AG04450 (cell line): ENCODE measurements at regions not wholly inside any gene's neighbourhood (a gene's known extent, or its start where the extent isn't known, plus 50 kb on each side); places are given as distances from the start of the nearest gene placed in this dataset.
"Not testable (repeated sequence)": the region's sequence is repeated elsewhere in the genome, so short reads cannot be mapped to it uniquely, and the experiment has no call there.

Experiments used
- CTCF ChIA-PET: fragments of 300-600, 350-600 bp; formaldehyde crosslinking; extraction: SDS; loops from one replicate; lab custom pipeline; 2022; ENCODE audit warnings: antibody characterized with exemption, inconsistent platforms; lab: Charles Lee
- POLR2A ChIA-PET: fragments of 350-600 bp; formaldehyde crosslinking; extraction: SDS; loops from one replicate; lab custom pipeline; 2021; ENCODE audit warnings: antibody characterized with exemption, inconsistent platforms; lab: Yijun Ruan, JAX
- DNase-seq: peaks from one replicate; pipeline ENCODE4 v3.0.0-alpha.2; 2011; ENCODE audit warnings: low read depth, low spot score
- H3K27ac ChIP-seq: one replicate; pipeline ENCODE4 v1.5.1; 2012; ENCODE audit warnings: low read depth, low read length, control low read depth
- H3K27me3 ChIP-seq: one replicate; pipeline ENCODE4 v1.6.0; 2012; ENCODE audit warnings: low read length; ENCODE audit not compliant: control insufficient read depth, insufficient read depth
- H3K4me3 ChIP-seq: 2 replicates; pipeline ENCODE4 v1.5.1; 2011; ENCODE audit warnings: mild to moderate bottlenecking, low read depth, low read length, control low read depth
- H3K9me3 ChIP-seq: 2 replicates; pipeline ENCODE4 v1.5.1; 2012; ENCODE audit warnings: low read length; ENCODE audit not compliant: control insufficient read depth, insufficient read depth
- TF ChIP-seq, protein P1 (sequence below): IDR thresholded peaks from 2 replicates; pipeline ENCODE4 v1.5.1; 2011; ENCODE audit warnings: low read depth, low read length, control low read depth, inconsistent platforms

DNA sequence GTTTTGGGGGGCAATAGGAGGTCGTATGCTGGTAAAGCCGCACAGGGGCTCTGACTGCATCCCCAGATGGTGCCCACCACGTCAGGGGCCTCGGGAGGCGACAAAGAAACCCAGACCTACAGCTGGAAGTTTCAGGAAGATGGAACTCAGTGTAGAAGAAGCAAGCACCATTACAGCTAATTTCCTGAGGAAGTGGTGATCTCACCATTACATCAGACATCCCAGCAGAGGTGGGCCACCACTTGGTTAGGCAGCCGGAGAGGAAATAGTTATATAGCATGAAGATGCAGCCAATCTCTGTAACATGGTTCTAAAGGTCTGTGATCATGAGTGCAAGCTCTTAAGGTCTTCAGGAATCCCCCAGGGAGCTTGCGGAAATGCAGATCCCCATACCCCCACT lies 127.3 kb upstream of the PCBD1 start:
- H3K27ac ChIP-seq = no peak overlapping the region
- TF ChIP-seq, protein P1, sequence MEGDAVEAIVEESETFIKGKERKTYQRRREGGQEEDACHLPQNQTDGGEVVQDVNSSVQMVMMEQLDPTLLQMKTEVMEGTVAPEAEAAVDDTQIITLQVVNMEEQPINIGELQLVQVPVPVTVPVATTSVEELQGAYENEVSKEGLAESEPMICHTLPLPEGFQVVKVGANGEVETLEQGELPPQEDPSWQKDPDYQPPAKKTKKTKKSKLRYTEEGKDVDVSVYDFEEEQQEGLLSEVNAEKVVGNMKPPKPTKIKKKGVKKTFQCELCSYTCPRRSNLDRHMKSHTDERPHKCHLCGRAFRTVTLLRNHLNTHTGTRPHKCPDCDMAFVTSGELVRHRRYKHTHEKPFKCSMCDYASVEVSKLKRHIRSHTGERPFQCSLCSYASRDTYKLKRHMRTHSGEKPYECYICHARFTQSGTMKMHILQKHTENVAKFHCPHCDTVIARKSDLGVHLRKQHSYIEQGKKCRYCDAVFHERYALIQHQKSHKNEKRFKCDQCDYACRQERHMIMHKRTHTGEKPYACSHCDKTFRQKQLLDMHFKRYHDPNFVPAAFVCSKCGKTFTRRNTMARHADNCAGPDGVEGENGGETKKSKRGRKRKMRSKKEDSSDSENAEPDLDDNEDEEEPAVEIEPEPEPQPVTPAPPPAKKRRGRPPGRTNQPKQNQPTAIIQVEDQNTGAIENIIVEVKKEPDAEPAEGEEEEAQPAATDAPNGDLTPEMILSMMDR = no peak
- peaks cover 8% of the 10 kb centered on the region for H3K27me3 ChIP-seq
- no peak for DNase-seq
- ChIA-PET POLR2A (no interaction called here), CTCF (no interaction called here)
- no peaks in the 10 kb centered on the region for H3K9me3 ChIP-seq
- no peak overlapping the region for H3K4me3 ChIP-seq

DNA sequence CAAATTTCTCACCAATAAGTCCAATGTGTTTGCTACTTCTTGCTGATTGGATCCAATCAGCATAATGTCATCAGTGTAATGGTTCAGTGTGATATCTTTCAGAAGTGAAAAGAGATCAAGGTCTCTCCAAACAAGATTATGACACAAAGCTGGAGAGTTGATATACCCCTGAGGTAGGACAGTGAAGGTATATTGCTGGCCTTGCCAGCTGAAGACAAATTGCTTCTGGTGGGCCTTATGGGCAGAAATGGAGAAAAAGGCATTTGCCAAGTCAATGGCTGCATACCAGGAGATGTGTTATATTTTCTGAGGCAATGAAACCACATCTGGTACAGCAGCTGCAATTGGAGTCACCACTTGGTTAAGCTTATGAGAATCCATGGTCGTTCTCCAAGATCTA lies 131.7 kb upstream of the PCBD1 start:
- POLR2A ChIA-PET, DNase-seq, H3K27me3 ChIP-seq, H3K27ac ChIP-seq, H3K4me3 ChIP-seq, H3K9me3 ChIP-seq, CTCF ChIA-PET: not testable (repeated sequence)

DNA sequence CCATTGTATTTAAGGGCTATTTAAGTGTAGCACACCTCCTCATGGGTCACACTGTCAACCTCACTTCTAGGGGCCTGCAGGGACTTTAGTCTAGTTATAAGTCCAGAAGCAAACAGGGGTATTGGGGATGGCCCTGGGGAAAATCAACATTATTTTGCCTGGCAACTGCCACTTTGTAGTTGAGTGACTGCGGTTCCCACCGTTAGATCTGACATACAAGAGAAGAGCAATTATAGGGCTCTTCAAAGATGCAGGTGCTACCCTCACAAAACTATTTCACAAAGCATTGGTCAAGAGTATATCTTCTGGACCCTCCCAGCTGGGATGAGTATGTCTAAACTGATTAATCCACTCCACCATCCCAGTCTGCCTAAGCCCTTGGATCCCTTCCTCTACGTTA lies 133.0 kb upstream of the PCBD1 start:
- ChIA-PET POLR2A (no interaction called here), CTCF (no interaction called here)
- DNase-seq = no peak
- Histone ChIP-seq H3K27ac (no peak overlapping the region), H3K9me3 (no peaks in the 10 kb centered on the region), H3K27me3 (peaks cover 2% of the 10 kb centered on the region), H3K4me3 (no peak overlapping the region)
- TF ChIP-seq, protein P1 = no peak

DNA sequence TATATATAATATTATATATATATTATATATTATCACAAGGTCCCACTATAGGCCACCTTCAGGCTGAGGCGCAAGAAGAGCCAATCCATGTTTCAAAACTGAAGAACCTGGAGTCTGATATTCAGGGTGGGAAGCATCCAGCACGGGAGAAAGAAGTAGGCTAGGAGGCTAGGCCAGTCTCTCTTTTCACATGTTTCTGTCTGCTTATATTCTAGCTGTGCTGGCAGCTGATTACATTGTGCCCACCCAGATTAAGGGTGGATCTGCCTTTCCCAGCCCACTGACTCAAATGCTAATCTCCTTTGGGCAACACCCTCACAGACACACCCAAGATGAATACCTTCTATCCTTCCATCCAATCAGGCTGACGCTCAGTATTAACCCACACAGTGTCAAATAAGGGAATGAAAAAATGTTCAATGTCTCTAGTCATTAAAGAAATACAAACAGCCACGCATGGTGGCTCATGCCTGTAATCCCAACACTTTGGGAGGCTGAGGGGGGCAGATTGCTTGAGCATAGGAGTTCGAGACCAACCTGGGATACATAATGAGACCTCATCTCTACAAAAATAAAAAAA lies 135.4 kb upstream of the PCBD1 start:
- Histone ChIP-seq H3K4me3 (no peak overlapping the region), H3K27ac (no peak overlapping the region), H3K27me3 (peaks cover 5% of the 10 kb centered on the region), H3K9me3 (no peaks in the 10 kb centered on the region)
- ChIA-PET POLR2A (no interaction called here), CTCF (no interaction called here)
- TF ChIP-seq, protein P1 = no peak
- no peak for DNase-seq

DNA sequence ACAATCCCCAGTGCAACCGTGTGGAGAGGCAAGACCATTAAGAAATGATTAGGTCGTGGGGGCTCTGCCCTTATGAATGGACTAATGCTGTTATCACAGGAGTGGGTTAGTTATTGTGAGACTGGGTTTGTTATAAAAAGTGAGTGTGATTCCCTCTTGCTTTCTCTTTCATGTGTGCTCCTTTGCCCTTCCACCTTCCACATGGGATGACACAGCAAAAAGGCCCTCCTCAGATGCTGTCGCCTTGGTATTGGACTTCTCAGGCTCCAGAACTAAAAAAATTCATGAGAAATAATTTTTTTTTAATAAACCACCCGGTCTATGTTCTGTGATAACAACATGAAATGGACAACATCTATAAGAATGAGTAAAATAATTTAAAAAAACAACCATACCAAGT lies 136.1 kb upstream of the PCBD1 start:
- H3K9me3 ChIP-seq = no peaks in the 10 kb centered on the region
- TF ChIP-seq, protein P1 = no peak
- peaks cover 7% of the 10 kb centered on the region for H3K27me3 ChIP-seq
- ChIA-PET CTCF (no interaction called here), POLR2A (no interaction called here)
- no peak overlapping the region for H3K27ac ChIP-seq
- no peak overlapping the region for H3K4me3 ChIP-seq
- no peak for DNase-seq

DNA sequence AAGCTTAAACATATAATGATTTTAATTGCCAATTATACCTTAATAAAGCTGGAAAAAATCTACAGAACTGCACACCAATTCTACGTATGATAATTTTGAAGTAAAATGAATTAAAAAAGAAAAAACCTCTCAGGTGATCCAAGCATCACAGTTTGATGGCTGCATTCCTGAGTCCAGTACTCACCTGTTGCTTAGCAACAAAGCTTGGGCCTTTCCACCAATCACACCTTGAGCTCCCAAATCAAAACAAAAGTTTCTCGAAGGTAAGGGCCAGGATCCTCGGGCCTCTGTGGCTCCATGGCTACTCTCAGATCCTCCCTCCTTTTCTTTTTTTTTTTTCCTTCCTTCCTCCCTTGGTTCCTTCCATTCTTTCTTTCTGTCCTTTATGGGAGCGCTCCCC lies 137.2 kb upstream of the PCBD1 start:
- TF ChIP-seq, protein P1 = no peak
- H3K27ac ChIP-seq = no peak overlapping the region
- no peak overlapping the region for H3K4me3 ChIP-seq
- peaks cover 7% of the 10 kb centered on the region for H3K27me3 ChIP-seq
- DNase-seq = no peak
- ChIA-PET POLR2A (no interaction called here), CTCF (no interaction called here)
- no peaks in the 10 kb centered on the region for H3K9me3 ChIP-seq
